ENCODE measurements at regions not wholly inside any gene's neighbourhood (a gene's known extent, or its start where the extent isn't known, plus 50 kb on each side); places are given as distances from the start of the nearest gene placed in this dataset.

DNA sequence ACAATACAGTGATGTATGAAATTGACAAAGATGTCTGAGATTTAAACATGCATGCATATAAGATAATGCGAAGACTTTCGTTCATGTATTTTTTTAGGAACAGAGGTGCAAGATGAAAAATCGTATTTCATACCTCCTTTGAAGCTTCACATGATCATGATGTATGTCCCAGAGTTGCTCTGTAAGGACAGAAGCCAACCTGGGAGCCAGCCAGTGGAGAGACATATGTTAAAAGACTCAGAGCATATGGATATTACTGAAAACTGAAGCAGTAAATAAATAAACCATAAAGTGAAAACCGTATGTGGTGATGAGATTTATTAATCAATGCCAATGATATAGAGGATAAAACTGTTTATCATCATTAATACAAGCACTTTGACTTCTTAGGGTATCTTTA lies 424.4 kb upstream of the NETO1 start:
- Histone ChIP-seq H3K4me3 (replicated peaks in 1 of 3; ENCODE audit: low read depth in 2 of 3, low read length in 3 of 3) (no peak overlapping the region), H2AFZ (ENCODE audit: insufficient read depth, low read depth, low read length, poor library complexity, severe bottlenecking) (no peak overlapping the region), H3K9me3 (replicated peaks in 1 of 2; ENCODE audit: control insufficient read depth in 1 of 2, insufficient read depth in 1 of 2, low read length in 2 of 2) (no peaks in the 10 kb centered on the region), H3K27ac (ENCODE audit: low read depth in 1 of 2, low read length in 2 of 2) (no peak overlapping the region), H3K36me3 (replicated peaks in 1 of 2; ENCODE audit: control insufficient read depth in 1 of 2, insufficient read depth in 2 of 2, low read length in 2 of 2) (no peaks in the 10 kb centered on the region), H3K9ac (ENCODE audit: insufficient read depth, low read length, poor library complexity, severe bottlenecking) (no peak overlapping the region), H3K4me2 (replicated peaks; ENCODE audit: extremely low read depth, low read length, poor library complexity, severe bottlenecking) (no peak overlapping the region), H4K20me1 (ENCODE audit: insufficient read depth, low read length) (no peaks in the 10 kb centered on the region), H3K4me1 (ENCODE audit: control insufficient read depth in 1 of 2, insufficient read depth in 2 of 2, low read length in 2 of 2) (no peaks in the 10 kb centered on the region), H3K79me2 (ENCODE audit: insufficient read depth, low read length) (no peaks in the 10 kb centered on the region), H3K27me3 (ENCODE audit: control insufficient read depth in 2 of 2, insufficient read depth in 2 of 2, low read length in 2 of 2) (no peaks in the 10 kb centered on the region)
- no peak overlapping the region for H3K4me3 Mint-ChIP-seq
- no peaks in the 10 kb centered on the region for H3K4me1 Mint-ChIP-seq
- TF ChIP-seq, protein P1, sequence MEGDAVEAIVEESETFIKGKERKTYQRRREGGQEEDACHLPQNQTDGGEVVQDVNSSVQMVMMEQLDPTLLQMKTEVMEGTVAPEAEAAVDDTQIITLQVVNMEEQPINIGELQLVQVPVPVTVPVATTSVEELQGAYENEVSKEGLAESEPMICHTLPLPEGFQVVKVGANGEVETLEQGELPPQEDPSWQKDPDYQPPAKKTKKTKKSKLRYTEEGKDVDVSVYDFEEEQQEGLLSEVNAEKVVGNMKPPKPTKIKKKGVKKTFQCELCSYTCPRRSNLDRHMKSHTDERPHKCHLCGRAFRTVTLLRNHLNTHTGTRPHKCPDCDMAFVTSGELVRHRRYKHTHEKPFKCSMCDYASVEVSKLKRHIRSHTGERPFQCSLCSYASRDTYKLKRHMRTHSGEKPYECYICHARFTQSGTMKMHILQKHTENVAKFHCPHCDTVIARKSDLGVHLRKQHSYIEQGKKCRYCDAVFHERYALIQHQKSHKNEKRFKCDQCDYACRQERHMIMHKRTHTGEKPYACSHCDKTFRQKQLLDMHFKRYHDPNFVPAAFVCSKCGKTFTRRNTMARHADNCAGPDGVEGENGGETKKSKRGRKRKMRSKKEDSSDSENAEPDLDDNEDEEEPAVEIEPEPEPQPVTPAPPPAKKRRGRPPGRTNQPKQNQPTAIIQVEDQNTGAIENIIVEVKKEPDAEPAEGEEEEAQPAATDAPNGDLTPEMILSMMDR (IDR thresholded peaks at IDR 0.05): no peak
- H3K36me3 Mint-ChIP-seq: no peaks in the 10 kb centered on the region
- no peak for DNase-seq
- intact Hi-C loops (cut with micrococcal nuclease): no loop called here
- peaks cover 0 to 1% (median 0%) of the 10 kb centered on the region in 3 donors for H3K27me3 Mint-ChIP-seq (ENCODE audit: low read depth in 3 of 3)
- no peak overlapping the region for H3K27ac Mint-ChIP-seq
- no CpG with 5 or more reads among the region's 4 CpGs for WGBS (ENCODE audit: insufficient coverage)
- peaks cover 0 to 4% (median 0%) of the 10 kb centered on the region in 7 donors for H3K9me3 Mint-ChIP-seq

DNA sequence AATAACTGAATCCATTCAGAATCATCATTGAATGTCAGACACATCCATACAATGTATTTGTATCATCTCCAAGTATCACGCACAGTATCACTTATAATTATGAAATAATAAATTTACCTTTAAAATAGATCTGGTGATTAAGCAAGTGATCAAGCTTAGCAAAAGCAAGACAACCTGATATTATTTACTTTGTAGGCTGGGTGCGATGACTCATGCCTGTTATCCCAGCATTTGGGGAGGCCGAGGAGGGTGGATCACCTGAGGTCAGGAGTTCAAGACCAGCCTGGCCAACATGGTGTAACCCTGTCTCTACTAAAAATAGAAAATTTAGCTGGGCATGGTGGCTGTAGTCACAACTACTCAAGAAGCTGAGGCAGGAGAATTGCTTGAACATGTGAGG lies 421.0 kb upstream of the NETO1 start:
- Histone ChIP-seq H4K20me1 (ENCODE audit: insufficient read depth, low read length) (no peaks in the 10 kb centered on the region), H3K36me3 (replicated peaks in 1 of 2; ENCODE audit: control insufficient read depth in 1 of 2, insufficient read depth in 2 of 2, low read length in 2 of 2) (no peaks in the 10 kb centered on the region), H3K79me2 (ENCODE audit: insufficient read depth, low read length) (no peaks in the 10 kb centered on the region), H3K4me3 (replicated peaks in 1 of 3; ENCODE audit: low read depth in 2 of 3, low read length in 3 of 3) (no peak overlapping the region), H3K9ac (ENCODE audit: insufficient read depth, low read length, poor library complexity, severe bottlenecking) (no peak overlapping the region), H3K27ac (ENCODE audit: low read depth in 1 of 2, low read length in 2 of 2) (no peak overlapping the region), H3K4me2 (replicated peaks; ENCODE audit: extremely low read depth, low read length, poor library complexity, severe bottlenecking) (no peak overlapping the region), H3K27me3 (ENCODE audit: control insufficient read depth in 2 of 2, insufficient read depth in 2 of 2, low read length in 2 of 2) (no peaks in the 10 kb centered on the region), H2AFZ (ENCODE audit: insufficient read depth, low read depth, low read length, poor library complexity, severe bottlenecking) (no peak overlapping the region), H3K4me1 (ENCODE audit: control insufficient read depth in 1 of 2, insufficient read depth in 2 of 2, low read length in 2 of 2) (no peaks in the 10 kb centered on the region), H3K9me3 (replicated peaks in 1 of 2; ENCODE audit: control insufficient read depth in 1 of 2, insufficient read depth in 1 of 2, low read length in 2 of 2) (peaks cover 3 to 6% of the 10 kb centered on the region in 2 donors)
- TF ChIP-seq, protein P1 (IDR thresholded peaks at IDR 0.05): no peak
- peaks cover 0 to 4% (median 1%) of the 10 kb centered on the region in 7 donors for H3K9me3 Mint-ChIP-seq
- no peaks in the 10 kb centered on the region for H3K4me1 Mint-ChIP-seq
- H3K36me3 Mint-ChIP-seq: no peaks in the 10 kb centered on the region
- intact Hi-C loops (cut with micrococcal nuclease): no loop called here
- DNase-seq: no peak
- WGBS (ENCODE audit: insufficient coverage): 100% methylated on average over 2 of the region's 3 CpGs
- H3K27me3 Mint-ChIP-seq (ENCODE audit: low read depth in 3 of 3): peaks cover 1 to 3% (median 2%) of the 10 kb centered on the region in 3 donors
- H3K27ac Mint-ChIP-seq: no peak overlapping the region
- H3K4me3 Mint-ChIP-seq: no peak overlapping the region

All from CD14-positive monocyte (primary cell).